ENCODE measurements at regions not wholly inside any gene's neighbourhood (a gene's known extent, or its start where the extent isn't known, plus 50 kb on each side); places are given as distances from the start of the nearest gene placed in this dataset.

DNA sequence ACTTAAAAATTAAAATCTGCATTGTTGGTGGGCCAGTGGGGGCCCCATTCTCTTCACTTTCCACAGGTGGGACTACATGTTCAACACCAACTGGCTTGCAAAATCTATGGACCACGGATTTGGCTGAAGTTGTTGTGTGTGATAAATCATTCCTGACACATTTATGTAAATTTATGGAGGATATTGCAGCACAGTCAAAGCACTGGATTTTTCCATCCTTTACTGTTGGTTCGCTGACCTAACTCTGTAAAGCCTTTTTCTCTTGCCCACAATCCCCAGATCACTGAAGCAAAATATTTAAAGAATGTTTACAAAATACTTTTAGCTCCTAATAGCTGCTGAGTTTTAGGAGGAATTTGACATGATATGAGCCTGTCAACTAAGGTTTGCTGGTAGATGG, 219.7 kb upstream of the PRICKLE1 start:
- no peak for ATAC-seq
- TF ChIP-seq, protein P1, sequence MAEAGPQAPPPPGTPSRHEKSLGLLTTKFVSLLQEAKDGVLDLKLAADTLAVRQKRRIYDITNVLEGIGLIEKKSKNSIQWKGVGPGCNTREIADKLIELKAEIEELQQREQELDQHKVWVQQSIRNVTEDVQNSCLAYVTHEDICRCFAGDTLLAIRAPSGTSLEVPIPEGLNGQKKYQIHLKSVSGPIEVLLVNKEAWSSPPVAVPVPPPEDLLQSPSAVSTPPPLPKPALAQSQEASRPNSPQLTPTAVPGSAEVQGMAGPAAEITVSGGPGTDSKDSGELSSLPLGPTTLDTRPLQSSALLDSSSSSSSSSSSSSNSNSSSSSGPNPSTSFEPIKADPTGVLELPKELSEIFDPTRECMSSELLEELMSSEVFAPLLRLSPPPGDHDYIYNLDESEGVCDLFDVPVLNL (CRISPR knock-in tag; IDR thresholded peaks at IDR 0.05; ENCODE audit: borderline replicate concordance, low read depth) = no peak
- TF ChIP-seq, protein P2, sequence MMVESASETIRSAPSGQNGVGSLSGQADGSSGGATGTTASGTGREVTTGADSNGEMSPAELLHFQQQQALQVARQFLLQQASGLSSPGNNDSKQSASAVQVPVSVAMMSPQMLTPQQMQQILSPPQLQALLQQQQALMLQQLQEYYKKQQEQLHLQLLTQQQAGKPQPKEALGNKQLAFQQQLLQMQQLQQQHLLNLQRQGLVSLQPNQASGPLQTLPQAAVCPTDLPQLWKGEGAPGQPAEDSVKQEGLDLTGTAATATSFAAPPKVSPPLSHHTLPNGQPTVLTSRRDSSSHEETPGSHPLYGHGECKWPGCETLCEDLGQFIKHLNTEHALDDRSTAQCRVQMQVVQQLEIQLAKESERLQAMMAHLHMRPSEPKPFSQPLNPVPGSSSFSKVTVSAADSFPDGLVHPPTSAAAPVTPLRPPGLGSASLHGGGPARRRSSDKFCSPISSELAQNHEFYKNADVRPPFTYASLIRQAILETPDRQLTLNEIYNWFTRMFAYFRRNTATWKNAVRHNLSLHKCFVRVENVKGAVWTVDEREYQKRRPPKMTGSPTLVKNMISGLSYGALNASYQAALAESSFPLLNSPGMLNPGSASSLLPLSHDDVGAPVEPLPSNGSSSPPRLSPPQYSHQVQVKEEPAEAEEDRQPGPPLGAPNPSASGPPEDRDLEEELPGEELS (CRISPR knock-in tag; IDR thresholded peaks at IDR 0.05) = no peak
- TF ChIP-seq, protein P3, sequence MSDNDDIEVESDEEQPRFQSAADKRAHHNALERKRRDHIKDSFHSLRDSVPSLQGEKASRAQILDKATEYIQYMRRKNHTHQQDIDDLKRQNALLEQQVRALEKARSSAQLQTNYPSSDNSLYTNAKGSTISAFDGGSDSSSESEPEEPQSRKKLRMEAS (CRISPR knock-in tag; IDR thresholded peaks at IDR 0.05) = no peak
- TF ChIP-seq, protein P4, sequence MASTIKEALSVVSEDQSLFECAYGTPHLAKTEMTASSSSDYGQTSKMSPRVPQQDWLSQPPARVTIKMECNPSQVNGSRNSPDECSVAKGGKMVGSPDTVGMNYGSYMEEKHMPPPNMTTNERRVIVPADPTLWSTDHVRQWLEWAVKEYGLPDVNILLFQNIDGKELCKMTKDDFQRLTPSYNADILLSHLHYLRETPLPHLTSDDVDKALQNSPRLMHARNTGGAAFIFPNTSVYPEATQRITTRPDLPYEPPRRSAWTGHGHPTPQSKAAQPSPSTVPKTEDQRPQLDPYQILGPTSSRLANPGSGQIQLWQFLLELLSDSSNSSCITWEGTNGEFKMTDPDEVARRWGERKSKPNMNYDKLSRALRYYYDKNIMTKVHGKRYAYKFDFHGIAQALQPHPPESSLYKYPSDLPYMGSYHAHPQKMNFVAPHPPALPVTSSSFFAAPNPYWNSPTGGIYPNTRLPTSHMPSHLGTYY (CRISPR knock-in tag; IDR thresholded peaks at IDR 0.05) = no peak
- TF ChIP-seq ELF4 (CRISPR knock-in tag; IDR thresholded peaks at IDR 0.05; ENCODE audit: low read depth) (no peak), ZNF671 (CRISPR knock-in tag; IDR thresholded peaks at IDR 0.05) (no peak), GRHL2 (CRISPR knock-in tag; IDR thresholded peaks at IDR 0.05; ENCODE audit: insufficient replicate concordance, severe bottlenecking) (no peak), MXD4 (CRISPR knock-in tag; IDR thresholded peaks at IDR 0.05; ENCODE audit: borderline replicate concordance) (no peak), NR3C1 (CRISPR knock-in tag; conservative IDR thresholded peaks at IDR 0.05; ENCODE audit: low read depth) (no peak), SOX15 (CRISPR knock-in tag; IDR thresholded peaks at IDR 0.05) (no peak), IRF2 (CRISPR knock-in tag; IDR thresholded peaks at IDR 0.05; ENCODE audit: borderline replicate concordance, low read depth) (no peak), CBFB (CRISPR knock-in tag; IDR thresholded peaks at IDR 0.05; ENCODE audit: low read depth) (no peak), NFYB (CRISPR knock-in tag; conservative IDR thresholded peaks at IDR 0.05; ENCODE audit: low read depth) (no peak), CREM (CRISPR knock-in tag; IDR thresholded peaks at IDR 0.05) (no peak), ZNF121 (CRISPR knock-in tag; IDR thresholded peaks at IDR 0.05) (no peak)
- TF ChIP-seq, protein P5, sequence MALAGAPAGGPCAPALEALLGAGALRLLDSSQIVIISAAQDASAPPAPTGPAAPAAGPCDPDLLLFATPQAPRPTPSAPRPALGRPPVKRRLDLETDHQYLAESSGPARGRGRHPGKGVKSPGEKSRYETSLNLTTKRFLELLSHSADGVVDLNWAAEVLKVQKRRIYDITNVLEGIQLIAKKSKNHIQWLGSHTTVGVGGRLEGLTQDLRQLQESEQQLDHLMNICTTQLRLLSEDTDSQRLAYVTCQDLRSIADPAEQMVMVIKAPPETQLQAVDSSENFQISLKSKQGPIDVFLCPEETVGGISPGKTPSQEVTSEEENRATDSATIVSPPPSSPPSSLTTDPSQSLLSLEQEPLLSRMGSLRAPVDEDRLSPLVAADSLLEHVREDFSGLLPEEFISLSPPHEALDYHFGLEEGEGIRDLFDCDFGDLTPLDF (CRISPR knock-in tag; IDR thresholded peaks at IDR 0.05) = no peak
- TF ChIP-seq, protein P6, sequence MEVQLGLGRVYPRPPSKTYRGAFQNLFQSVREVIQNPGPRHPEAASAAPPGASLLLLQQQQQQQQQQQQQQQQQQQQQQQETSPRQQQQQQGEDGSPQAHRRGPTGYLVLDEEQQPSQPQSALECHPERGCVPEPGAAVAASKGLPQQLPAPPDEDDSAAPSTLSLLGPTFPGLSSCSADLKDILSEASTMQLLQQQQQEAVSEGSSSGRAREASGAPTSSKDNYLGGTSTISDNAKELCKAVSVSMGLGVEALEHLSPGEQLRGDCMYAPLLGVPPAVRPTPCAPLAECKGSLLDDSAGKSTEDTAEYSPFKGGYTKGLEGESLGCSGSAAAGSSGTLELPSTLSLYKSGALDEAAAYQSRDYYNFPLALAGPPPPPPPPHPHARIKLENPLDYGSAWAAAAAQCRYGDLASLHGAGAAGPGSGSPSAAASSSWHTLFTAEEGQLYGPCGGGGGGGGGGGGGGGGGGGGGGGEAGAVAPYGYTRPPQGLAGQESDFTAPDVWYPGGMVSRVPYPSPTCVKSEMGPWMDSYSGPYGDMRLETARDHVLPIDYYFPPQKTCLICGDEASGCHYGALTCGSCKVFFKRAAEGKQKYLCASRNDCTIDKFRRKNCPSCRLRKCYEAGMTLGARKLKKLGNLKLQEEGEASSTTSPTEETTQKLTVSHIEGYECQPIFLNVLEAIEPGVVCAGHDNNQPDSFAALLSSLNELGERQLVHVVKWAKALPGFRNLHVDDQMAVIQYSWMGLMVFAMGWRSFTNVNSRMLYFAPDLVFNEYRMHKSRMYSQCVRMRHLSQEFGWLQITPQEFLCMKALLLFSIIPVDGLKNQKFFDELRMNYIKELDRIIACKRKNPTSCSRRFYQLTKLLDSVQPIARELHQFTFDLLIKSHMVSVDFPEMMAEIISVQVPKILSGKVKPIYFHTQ (CRISPR knock-in tag; IDR thresholded peaks at IDR 0.05) = no peak
- TF ChIP-seq, protein P7, sequence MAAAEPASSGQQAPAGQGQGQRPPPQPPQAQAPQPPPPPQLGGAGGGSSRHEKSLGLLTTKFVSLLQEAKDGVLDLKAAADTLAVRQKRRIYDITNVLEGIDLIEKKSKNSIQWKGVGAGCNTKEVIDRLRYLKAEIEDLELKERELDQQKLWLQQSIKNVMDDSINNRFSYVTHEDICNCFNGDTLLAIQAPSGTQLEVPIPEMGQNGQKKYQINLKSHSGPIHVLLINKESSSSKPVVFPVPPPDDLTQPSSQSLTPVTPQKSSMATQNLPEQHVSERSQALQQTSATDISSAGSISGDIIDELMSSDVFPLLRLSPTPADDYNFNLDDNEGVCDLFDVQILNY (CRISPR knock-in tag; IDR thresholded peaks at IDR 0.05) = no peak
- TF ChIP-seq, protein P8, sequence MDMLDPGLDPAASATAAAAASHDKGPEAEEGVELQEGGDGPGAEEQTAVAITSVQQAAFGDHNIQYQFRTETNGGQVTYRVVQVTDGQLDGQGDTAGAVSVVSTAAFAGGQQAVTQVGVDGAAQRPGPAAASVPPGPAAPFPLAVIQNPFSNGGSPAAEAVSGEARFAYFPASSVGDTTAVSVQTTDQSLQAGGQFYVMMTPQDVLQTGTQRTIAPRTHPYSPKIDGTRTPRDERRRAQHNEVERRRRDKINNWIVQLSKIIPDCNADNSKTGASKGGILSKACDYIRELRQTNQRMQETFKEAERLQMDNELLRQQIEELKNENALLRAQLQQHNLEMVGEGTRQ (CRISPR knock-in tag; IDR thresholded peaks at IDR 0.05) = no peak
- TF ChIP-seq, protein P9, sequence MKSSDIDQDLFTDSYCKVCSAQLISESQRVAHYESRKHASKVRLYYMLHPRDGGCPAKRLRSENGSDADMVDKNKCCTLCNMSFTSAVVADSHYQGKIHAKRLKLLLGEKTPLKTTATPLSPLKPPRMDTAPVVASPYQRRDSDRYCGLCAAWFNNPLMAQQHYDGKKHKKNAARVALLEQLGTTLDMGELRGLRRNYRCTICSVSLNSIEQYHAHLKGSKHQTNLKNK (CRISPR knock-in tag; IDR thresholded peaks at IDR 0.05) = no peak
- H3K27ac Mint-ChIP-seq = no peak overlapping the region; the same call in 1 of the 2 replicates
- H3K27me3 Mint-ChIP-seq (ENCODE audit: low read depth) = peaks cover 2% of the 10 kb centered on the region
- CTCF ChIA-PET = no interaction called here
- peaks cover 11% of the 10 kb centered on the region; the same call in 1 of the 2 replicates for H3K9me3 Mint-ChIP-seq
- POLR2A ChIA-PET = no interaction called here
- no peak overlapping the region for H3K4me3 Mint-ChIP-seq
- DNase-seq (ENCODE audit: low spot score) = no peak
- no peaks in the 10 kb centered on the region for H3K36me3 Mint-ChIP-seq
- peaks cover 24% of the 10 kb centered on the region for H3K4me1 Mint-ChIP-seq

Data from WTC11 (cell line).